Astrocyte of the hippocampus (primary cell): ENCODE measurements at regions not wholly inside any gene's neighbourhood (a gene's known extent, or its start where the extent isn't known, plus 50 kb on each side); places are given as distances from the start of the nearest gene placed in this dataset.
A peak's percentile ranks its signal among the peaks of the same experiment; 100 is the strongest.

Experiments
- DNase-seq: peaks from one replicate; pipeline ENCODE4 v3.0.0; 2011; ENCODE audit warnings: low read depth, low spot score

DNA sequence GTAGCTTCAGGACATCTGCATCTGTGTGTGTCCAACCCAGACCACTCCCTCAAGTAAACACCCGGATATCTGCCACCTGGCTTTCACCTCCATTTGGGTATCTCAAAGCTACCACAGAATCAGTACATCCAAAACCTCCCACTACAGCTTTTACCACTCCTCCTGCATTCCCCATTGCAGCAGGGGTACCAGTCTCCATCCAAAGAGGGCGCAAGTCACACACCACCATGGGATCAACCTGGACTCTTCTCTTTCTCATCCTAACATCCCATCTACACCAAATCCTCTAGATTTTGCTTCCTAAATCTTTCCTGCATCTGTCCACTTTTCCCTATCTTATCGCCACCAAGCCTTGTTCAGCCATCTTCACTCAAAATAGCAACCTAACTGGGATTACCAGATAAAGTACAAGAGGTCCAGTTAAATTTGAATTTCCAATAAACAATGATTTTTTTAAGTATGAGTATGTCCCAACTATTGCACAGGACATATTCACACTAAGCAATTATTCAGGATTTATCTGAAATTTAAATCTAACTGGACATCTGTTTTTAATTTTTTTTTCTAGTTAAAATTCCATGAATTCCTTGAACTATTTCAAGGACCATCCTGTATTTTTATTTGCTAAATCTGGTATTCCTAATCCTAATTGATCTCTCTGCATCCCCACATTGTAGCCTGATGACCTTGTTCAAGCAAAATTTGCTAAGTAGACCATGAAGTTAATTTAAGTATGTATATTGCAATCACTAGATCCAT lies 164.3 kb upstream of the MLN start:
- DNase-seq = no peak

DNA sequence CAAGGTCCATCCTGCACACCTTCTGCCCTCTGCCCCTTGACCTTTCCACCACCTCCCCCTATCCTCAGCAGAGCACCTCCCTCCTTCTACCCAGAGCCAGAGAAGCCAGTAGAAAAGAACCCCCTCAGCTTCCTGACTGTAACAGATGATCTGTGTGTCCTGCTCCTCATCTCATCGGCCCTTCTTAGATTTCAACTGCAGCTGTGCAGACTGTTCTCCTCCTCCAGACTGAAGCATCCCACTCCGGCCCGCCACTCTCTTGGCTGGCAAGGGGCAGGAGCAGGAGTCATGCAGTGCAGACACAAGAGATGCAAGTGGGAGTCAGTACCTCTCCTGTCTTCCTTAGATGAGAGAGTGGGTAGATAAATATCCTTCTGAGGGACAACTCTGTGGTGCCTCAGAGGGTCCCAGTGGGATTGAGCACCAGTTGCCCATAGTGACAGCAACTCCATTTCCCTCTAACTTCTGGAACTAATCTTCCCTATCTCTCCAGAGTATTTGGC lies 163.5 kb upstream of the MLN start:
- no peak for DNase-seq

GRCh38 chr6:33966536-33966935 lies 162.7 kb upstream of the MLN start:
- no peak for DNase-seq

DNA sequence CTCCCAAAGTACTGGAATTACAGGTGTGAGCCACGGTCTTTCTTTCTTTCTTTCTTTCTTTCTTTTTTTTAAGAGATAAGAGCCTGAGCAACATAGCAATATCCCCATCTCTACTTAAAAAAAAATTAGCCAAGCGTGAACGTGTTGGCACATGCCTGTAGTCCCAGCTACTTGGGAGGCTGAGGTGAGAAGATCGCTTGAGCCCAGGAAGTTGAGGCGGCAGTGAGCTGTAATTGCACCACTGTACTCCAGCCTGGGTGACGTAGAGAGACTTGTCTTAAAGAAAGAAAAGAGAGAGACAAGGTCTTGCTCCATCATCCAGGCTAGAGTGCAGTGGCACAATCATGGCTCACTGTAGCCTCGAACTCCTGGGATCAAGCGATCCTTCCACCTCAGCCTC lies 162.0 kb upstream of the MLN start:
- no peak for DNase-seq

GRCh38 chr6:33964387-33964786 lies 160.6 kb upstream of the MLN start:
- no peak for DNase-seq

DNA sequence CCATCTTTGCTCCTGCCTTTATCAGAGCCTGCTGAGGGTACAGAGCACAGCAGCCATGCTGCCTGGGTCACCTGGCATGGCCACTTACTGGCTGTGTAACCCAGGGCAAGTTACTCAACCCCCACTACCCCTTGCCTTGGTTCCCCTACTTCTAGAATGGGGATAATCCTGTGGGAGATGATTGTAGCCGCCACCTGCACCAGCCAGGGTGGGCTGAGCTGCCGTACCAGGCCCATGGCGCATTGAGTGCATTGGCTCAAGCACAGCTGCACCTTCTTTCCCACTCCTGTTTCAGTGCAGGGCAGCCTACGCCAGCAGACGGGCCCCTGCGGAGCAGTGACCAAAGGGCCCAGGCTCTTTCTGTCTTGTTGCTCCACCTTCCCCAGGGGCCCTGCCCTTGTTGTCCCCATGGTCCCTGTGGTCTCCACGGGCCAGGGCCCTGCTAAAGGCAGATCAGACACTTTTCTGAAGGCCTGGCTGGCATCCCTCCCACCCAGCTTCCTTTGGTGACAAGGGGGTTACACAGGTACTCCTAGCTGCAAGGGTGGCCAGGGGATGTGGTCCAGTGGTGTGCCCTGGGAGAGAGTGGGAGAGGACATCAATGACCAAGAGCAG lies 159.4 kb upstream of the MLN start:
- no peak for DNase-seq

DNA sequence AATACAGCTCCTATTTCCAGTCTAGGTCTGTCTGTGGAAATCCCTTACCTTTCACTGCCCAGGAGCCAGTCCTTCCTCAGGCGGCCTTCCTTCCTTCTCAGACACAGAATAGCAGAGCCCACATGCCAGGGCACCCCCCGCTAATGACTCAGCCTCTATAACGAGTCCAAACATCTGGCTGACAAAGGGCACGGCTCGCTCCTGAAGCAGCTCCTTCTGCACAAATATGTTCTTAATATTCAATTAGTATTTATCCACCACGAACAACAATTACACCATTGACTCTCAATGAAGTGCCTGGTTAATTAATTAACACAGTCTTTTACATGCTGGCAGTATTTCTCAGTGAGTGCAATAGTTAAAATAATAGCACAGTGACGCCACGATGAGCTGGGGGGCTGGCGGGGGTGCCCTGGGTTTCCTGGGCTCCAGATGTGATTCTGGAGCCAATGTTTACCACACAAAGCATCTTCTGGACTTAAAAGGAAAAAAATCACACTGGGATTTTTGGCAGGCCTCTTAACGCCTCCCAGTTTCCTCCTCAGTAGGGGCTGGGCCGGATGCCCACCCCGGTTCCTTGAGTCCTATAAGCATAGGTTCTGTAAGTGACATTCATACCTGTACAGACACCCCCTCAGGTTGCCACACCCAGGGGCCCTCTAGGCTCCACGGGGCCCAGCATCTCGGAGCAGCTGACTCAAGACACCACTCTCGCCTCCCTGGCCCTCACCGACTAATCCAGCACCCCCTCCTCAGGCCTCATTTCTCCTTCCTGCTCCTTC lies 158.6 kb upstream of the MLN start:
- DNase-seq = peak; percentile 32

- no peak for DNase-seq
Measured at GRCh38 chr6:33961691-33962090, 157.9 kb upstream of the MLN start.

DNA sequence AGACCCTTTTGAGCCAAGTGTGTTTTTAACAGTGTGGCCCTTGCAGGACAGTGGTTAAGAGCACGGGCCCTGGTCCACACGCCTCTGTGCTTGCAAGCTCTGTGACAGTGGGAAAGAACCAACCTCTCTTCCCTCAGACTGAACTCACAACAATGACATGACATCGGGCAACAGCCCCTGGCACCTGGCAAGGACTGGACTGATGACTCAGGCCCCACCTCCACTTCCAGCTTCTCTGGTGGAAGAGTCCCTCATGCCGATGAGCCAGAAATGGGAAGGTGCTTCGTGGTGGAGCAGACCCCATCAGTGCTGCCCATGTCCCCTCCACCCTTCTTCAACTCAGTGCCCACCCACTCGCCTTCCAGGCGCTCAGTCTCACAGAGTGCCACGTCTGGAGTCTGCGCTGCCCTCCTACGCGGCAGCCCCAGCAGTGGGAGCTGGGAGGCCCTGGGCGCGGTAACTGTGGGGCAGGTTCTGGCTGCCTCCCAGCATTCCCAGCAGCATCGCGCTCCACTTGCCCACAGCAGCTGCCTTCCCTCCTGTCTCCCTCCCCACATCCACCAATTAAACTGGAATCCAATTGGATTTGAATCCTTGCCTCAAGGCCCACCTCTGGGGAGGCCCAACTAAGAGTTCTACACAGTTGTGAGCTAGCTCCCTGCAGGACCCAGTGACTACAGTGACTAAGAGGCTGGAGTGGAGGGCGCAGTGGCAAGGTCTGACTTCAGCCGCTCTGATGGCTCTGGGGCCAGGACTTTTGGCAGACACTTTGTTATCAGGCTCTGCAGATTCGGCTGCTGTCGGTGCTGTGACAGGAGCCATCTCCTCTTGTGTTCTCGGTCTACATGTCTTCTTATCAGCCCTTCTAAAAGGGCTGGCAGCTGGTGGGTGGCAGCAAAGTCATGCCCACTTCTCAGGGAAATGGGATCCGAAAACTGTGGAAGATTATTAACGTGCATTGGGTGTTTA lies 156.8 kb upstream of the MLN start:
- no peak for DNase-seq

GRCh38 chr6:33959661-33960344 lies 156.0 kb upstream of the MLN start:
- DNase-seq = no peak

DNA sequence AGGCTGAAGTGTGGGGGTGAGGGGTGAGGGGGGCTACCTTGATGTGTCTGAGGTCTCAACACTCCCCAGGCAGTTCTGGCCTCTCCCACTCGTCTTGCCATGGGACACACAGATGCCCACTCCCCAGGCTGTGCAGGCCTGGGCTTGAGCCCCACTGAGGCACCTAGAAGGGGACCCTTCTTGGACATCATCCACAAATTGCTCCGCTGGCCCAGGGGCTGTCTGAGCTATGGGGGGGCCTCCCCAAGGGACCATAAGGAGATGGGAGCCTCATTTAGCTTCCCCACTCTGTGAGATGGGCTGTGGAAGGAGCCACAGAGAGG lies 155.5 kb upstream of the MLN start:
- no peak for DNase-seq

- DNase-seq = no peak
Measured at GRCh38 chr6:33958526-33959328, 154.9 kb upstream of the MLN start.

- no peak for DNase-seq
Measured at GRCh38 chr6:33957892-33958525, 154.2 kb upstream of the MLN start.

DNA sequence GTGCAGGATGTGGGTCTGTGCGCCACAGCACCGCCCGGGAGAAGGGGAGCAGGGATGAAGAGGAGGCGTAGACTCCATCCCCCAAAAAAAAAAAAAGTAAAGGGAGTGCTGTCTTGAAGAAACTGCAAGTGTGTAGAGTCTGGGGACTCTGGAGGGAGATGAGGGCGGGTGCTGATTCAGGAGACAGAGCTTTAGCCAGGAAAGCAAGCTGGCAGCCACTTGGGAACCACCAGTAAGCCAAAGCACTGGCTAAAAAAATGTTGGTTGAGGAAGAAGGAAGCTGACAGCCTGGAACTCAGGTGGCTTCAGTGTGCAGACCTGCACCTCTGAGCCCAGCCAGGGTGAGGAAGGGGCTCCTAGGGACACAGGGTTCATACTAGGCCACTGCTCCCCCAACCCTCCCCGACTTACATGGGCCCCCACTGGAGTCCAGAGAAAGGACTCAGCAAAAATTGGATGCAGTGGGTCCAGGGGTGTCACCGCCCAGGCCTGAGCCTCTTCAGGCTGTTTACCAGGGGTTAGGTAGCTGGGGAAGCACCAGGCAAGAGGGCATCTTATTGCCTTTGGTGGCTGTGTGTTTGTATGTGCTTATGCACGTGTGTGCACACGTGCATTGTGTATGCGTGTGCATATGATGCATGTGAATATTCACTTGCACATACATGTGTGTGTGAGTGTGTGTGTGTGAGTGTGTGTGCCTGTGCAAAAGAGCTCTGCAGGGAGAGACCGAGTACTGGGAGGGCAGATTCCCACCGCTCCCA lies 153.5 kb upstream of the MLN start:
- DNase-seq = no peak

DNA sequence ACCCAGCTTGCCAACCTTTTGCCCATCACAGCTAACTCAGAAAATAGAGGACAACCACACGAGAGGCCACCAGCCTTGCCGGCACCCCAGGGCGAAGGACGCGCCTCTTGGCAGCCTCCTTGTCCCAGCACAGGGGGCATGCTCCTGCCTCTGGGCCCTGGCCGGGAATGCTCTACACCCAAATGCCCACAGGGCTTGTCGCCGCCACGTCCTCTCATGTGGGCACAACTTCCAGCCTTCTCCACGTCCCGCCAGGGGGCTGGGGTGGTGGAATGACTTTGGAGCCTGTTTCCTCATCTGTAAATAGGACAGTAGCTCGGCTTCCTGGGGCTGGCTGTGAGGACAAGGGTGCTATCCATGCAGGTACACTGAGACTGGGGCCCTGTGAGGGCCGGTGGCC lies 152.4 kb upstream of the MLN start:
- DNase-seq = no peak

DNA sequence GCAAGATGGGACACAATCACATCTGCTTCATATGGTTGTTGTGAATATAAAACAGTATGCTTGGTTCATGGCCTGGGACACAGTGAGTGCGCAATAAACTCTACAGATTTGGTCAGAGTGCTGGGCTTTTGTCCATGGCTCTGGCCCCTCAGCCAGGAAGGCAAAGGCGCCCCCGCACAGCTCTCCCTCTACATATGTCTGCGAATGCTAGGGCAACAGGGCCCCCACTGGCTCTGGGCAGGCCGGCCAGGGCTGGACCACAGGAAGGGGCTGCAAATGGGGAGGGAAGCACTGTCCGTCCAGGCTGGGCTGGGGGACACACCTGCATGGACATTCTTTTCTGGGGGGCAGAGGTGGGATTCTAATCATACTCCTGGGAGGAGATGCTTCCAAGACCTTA lies 151.8 kb upstream of the MLN start:
- DNase-seq = no peak

DNA sequence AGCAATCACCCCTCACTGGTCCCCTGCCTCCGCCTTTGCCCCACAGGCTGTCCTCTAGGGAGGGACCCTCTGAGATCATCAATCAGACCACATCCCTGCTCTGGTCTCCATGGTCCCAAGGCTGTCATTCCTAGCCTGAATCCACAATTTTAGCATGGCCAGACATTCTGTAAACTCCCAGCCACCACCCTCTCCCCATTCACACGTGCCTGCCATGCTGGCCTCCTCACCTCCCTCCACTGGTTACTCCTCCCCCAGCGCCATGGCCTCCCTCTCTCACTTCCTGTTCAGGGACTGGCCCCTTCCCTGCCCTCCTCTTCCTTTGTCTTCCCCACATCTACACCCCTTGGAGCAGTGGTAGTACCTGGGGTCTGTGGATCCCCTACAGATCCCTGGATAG lies 150.7 kb upstream of the MLN start:
- no peak for DNase-seq

DNA sequence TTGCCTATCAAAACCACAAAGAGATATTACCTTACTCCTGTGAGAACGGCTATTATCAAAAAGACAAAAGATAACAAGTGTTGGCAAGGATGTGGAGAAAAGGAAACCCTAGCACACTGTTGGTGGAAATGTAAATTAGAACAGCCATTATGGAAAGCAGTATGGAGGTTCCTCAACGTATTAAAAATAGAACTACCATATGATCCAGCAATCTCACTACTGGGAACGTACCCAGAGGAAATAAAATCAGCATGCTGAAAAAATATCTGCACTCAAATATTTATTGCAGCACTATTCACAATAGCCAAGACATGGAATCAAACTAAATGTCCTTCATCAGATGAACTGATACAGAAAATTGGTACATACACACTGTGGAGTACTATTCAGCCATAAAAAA lies 149.4 kb upstream of the MLN start:
- no peak for DNase-seq

GRCh38 chr6:33952016-33952415 lies 148.2 kb upstream of the MLN start:
- DNase-seq = no peak
